ENCODE measurements at regions not wholly inside any gene's neighbourhood (a gene's known extent, or its start where the extent isn't known, plus 50 kb on each side); places are given as distances from the start of the nearest gene placed in this dataset.

DNA sequence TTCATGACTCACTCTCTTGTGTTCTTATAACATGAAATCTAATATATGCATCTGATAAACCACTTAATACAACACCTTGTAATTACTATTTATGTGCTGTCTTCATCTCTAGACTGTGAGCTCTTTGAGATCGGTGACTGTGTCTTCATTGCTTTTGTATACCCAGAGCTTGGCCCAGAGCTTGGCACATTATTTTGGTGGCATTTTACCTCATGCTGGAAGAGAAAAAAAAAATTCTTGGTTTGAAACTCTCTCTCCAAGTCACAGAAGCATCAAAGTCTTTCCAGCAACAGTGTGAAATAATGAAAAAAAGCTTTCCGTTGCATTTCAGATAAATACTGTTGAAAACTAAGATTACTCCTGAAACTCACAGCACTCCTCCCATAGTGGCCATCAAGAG is 451.6 kb downstream of the NUF2 start:
- no peaks in the 10 kb centered on the region for H3K27me3 ChIP-seq
- no peak for TF ChIP-seq EP300 (IDR thresholded peaks at IDR 0.05)
- no peaks in the 10 kb centered on the region for H3K36me3 ChIP-seq
- no peaks in the 10 kb centered on the region for H3K9me3 ChIP-seq
- DNase-seq (no peak), ATAC-seq (ENCODE audit: low FRiP score in 2 of 2) (no peak)
- H3K4me1 ChIP-seq = no peaks in the 10 kb centered on the region
- H3K27ac ChIP-seq = no peak overlapping the region
- WGBS, 2 donors = 98 to 99% methylated on average over 2 of the region's 2 CpGs
- no peak overlapping the region for H3K4me3 ChIP-seq

- H3K4me1 ChIP-seq = no peaks in the 10 kb centered on the region
- H3K36me3 ChIP-seq = no peaks in the 10 kb centered on the region
- DNase-seq (no peak), ATAC-seq (ENCODE audit: low FRiP score in 2 of 2) (no peak)
- 88 to 89% methylated on average over 9 of the region's 9 CpGs for WGBS, 2 donors
- H3K9me3 ChIP-seq = no peaks in the 10 kb centered on the region
- no peak overlapping the region for H3K4me3 ChIP-seq
- H3K27me3 ChIP-seq = no peaks in the 10 kb centered on the region
- TF ChIP-seq EP300 (IDR thresholded peaks at IDR 0.05) (no peak), POLR2A (IDR thresholded peaks at IDR 0.05) (no peak), CTCF (IDR thresholded peaks at IDR 0.05) (no peak), POLR2AphosphoS5 (IDR thresholded peaks at IDR 0.05) (no peak)
- H3K27ac ChIP-seq = no peak overlapping the region
These were observed 452.7 kb downstream of the NUF2 start for GRCh38 chr1:163774401-163774945.

DNA sequence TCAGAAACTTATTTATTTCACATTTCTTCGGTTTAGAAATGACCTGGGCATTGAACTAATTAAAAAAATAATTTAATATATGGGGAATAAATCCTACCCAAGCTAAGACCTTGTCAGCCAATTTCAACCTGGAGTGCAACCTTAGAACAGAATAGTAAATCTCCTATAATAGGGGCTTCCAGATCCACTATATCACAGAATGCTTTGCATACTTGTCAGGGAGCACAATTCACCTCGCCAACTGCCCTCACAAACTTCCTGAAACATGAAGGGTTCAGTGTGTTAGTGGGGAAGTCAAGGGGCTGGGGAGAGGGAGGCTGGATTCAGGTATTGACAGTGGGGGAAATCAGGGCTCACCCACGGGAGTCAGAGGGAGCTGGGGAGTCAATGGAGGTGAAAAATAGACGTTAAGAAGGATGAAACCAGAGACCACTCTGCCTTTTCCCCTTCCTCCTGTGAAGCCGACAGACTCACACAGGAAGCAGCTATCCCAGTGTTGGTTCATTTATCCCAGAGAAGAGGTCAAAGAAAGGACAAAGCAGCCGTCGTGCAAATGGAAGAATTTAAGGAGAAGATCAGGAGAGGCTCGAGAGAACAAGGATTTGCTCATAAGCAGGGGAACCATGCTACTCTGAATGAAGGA is 453.3 kb downstream of the NUF2 start:
- Histone ChIP-seq H3K9me3 (no peaks in the 10 kb centered on the region), H3K27me3 (no peaks in the 10 kb centered on the region), H3K4me3 (no peak overlapping the region), H3K36me3 (no peaks in the 10 kb centered on the region), H3K4me1 (no peaks in the 10 kb centered on the region), H3K27ac (no peak overlapping the region)
- TF ChIP-seq EP300 (IDR thresholded peaks at IDR 0.05) (no peak), CTCF (IDR thresholded peaks at IDR 0.05) (no peak), POLR2AphosphoS5 (IDR thresholded peaks at IDR 0.05) (no peak), POLR2A (IDR thresholded peaks at IDR 0.05) (no peak)
- ATAC-seq (ENCODE audit: low FRiP score in 2 of 2) (no peak), DNase-seq (no peak)
- 38 to 39% methylated on average over 8 of the region's 8 CpGs for WGBS, 2 donors

DNA sequence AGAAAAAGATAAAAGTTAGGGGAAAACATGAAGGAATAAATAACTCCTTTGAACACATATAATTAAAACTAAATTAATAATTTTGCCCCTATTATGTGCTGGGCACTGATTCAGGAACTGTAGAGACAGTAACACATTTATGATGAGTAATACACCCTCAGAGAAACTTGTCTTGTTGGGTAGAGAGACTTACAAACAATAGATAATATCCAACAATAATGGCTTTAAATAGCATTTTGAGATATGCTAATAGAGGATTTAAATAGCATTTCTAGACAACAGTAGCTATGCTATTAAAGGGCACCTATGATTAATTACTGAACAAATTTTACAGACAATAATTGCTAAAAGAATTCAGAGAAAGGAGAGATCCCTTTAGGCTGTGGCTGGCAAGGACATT is 455.5 kb downstream of the NUF2 start:
- DNase-seq (no peak), ATAC-seq (ENCODE audit: low FRiP score in 2 of 2) (no peak)
- TF ChIP-seq EP300 (IDR thresholded peaks at IDR 0.05) = no peak
- TF ChIP-seq CTCF (IDR thresholded peaks at IDR 0.05) = no peak
- Histone ChIP-seq H3K27ac (no peak overlapping the region), H3K4me3 (no peak overlapping the region), H3K9me3 (peaks cover 0 to 9% (median 6%) of the 10 kb centered on the region in 4 donors), H3K27me3 (no peaks in the 10 kb centered on the region), H3K4me1 (no peaks in the 10 kb centered on the region), H3K36me3 (no peaks in the 10 kb centered on the region)

DNA sequence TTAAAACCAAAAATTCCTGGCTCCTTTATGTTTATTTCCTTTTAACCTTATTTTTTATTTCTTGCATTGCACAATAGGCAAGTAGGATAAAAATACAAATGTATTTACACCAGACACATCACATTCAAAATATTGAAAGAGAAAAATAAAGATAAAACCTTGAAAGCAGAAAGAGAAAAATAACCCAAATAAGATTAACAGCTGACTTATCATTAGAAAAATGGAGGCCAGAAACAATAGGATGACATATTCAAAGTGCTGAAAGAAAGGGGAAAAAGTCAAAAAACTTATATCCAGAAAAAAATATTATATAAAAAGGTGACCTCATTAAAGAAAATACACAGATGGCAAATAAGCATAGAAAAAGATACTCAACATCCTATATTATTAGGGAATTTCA is 459.4 kb downstream of the NUF2 start:
- TF ChIP-seq POLR2AphosphoS5 (IDR thresholded peaks at IDR 0.05) = no peak
- no peak for TF ChIP-seq CTCF (IDR thresholded peaks at IDR 0.05)
- no peak for TF ChIP-seq EP300 (IDR thresholded peaks at IDR 0.05)
- TF ChIP-seq POLR2A (IDR thresholded peaks at IDR 0.05) = no peak
- ATAC-seq (ENCODE audit: low FRiP score in 2 of 2) (no peak), DNase-seq (no peak)
- Histone ChIP-seq H3K36me3 (no peaks in the 10 kb centered on the region), H3K27me3 (no peaks in the 10 kb centered on the region), H3K27ac (no peak overlapping the region), H3K4me3 (no peak overlapping the region), H3K9me3 (peaks cover 0 to 9% (median 6%) of the 10 kb centered on the region in 4 donors), H3K4me1 (no peaks in the 10 kb centered on the region)

All from upper lobe of left lung (tissue), 6 donors.